HG03378 (cell line): ENCODE measurements at regions not wholly inside any gene's neighbourhood (a gene's known extent, or its start where the extent isn't known, plus 50 kb on each side); places are given as distances from the start of the nearest gene placed in this dataset.
A peak's percentile ranks its signal among the peaks of the same experiment; 100 is the strongest.
"Not testable (repeated sequence)": the region's sequence is repeated elsewhere in the genome, so short reads cannot be mapped to it uniquely, and the experiment has no call there.

Experiments
- ATAC-seq: cut with Tn5 transposase; IDR thresholded peaks from one replicate; pipeline ENCODE4 v1.9.1; 2021; ENCODE audit warnings: mild to moderate bottlenecking, moderate library complexity; ENCODE audit not compliant: unreplicated experiment

GRCh38 chr5:153939101-153939500 lies 99.6 kb downstream of the FAM114A2 start:
- no peak for ATAC-seq

GRCh38 chr5:153938191-153938842 lies 100.4 kb downstream of the FAM114A2 start:
- no peak for ATAC-seq

- no peak for ATAC-seq
Measured at GRCh38 chr5:153937661-153938060, 101.0 kb downstream of the FAM114A2 start.

- not testable (repeated sequence) for ATAC-seq
Measured at GRCh38 chr5:153935151-153935550, 103.6 kb downstream of the FAM114A2 start.

- ATAC-seq = no peak
Measured at GRCh38 chr5:153926201-153926600, 112.5 kb downstream of the FAM114A2 start.

GRCh38 chr5:153919161-153919560 lies 119.5 kb downstream of the FAM114A2 start:
- no peak for ATAC-seq

GRCh38 chr5:153907170-153907775 lies 131.4 kb downstream of the FAM114A2 start:
- no peak for ATAC-seq

GRCh38 chr5:153905219-153905618 lies 133.5 kb downstream of the FAM114A2 start:
- ATAC-seq = no peak

- ATAC-seq = no peak
Measured at GRCh38 chr5:153903321-153903720, 135.4 kb downstream of the FAM114A2 start.

GRCh38 chr5:153902016-153902415 lies 136.7 kb downstream of the FAM114A2 start:
- ATAC-seq = no peak

GRCh38 chr5:153901449-153901848 lies 137.3 kb downstream of the FAM114A2 start:
- ATAC-seq = no peak

GRCh38 chr5:153900703-153901395 lies 137.9 kb downstream of the FAM114A2 start:
- no peak for ATAC-seq

- no peak for ATAC-seq
Measured at GRCh38 chr5:153899746-153900145, 139.0 kb downstream of the FAM114A2 start.

GRCh38 chr5:153896701-153897100 lies 142.0 kb downstream of the FAM114A2 start:
- ATAC-seq = peak; percentile 100

GRCh38 chr5:153896117-153896516 lies 142.6 kb downstream of the FAM114A2 start:
- no peak for ATAC-seq

- no peak for ATAC-seq
Measured at GRCh38 chr5:153895266-153895665, 143.4 kb downstream of the FAM114A2 start.

GRCh38 chr5:153893817-153894216 lies 144.9 kb downstream of the FAM114A2 start:
- no peak for ATAC-seq

GRCh38 chr5:153891394-153891793 lies 147.3 kb downstream of the FAM114A2 start:
- peak; percentile 74 for ATAC-seq

GRCh38 chr5:153888781-153889180 lies 149.9 kb downstream of the FAM114A2 start:
- no peak for ATAC-seq

GRCh38 chr5:153885141-153885540 lies 153.6 kb downstream of the FAM114A2 start:
- no peak for ATAC-seq

GRCh38 chr5:153884612-153884957 lies 154.1 kb downstream of the FAM114A2 start:
- no peak for ATAC-seq
